ENCODE measurements at regions not wholly inside any gene's neighbourhood (a gene's known extent, or its start where the extent isn't known, plus 50 kb on each side); places are given as distances from the start of the nearest gene placed in this dataset.
A peak's percentile ranks its signal among the peaks of the same experiment; 100 is the strongest.
"Not testable (repeated sequence)": the region's sequence is repeated elsewhere in the genome, so short reads cannot be mapped to it uniquely, and the experiment has no call there.

- not testable (repeated sequence) for ATAC-seq
Measured at GRCh38 chr16:33583702-33584101, 124.3 kb downstream of the TP53TG3F start.

DNA sequence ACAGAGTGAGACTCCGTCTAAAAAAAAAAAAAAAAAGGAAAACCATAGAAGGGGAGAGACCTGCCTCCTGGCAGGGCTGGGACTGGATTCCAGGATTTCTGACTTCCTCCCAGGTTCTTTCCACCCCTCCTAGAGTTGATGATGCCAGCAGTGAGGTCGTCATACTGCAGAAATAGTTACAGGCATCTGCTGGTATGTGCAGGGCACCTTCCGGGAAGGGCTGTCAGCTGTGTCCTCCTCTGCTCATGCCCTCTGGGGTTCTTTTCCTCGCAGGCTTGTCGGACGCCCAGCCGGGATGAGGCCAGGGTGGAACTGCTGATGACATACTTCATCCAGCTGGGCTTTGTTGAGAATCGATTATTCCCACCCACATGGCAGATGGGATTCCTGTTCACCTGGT lies 129.2 kb downstream of the TP53TG3F start:
- ATAC-seq, result peak; percentile 21

- not testable (repeated sequence) for ATAC-seq
Measured at GRCh38 chr16:33593344-33593743, 133.9 kb downstream of the TP53TG3F start.

- ATAC-seq, result peak; percentile 15
Measured at GRCh38 chr16:33595074-33595473, 135.7 kb downstream of the TP53TG3F start.

DNA sequence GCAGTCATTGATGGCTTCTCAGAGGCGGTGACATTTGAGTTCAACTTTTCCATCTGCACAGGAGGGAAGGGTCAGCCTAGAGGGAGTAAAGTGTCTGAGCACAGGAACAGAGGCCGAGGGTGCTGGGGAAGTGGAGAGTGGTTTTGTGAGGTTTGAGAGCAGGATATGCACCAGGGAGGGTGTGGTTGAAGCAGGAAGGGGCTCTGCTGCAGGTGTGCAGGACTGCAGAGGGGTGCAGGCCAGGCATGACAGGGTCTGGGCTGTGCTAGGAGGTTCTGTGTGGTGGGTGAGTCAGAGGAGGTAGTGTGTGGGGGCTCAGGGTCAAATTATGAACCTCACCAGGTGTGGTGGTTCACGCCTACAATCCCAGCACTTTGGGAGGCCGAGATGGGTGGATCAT lies 141.6 kb downstream of the TP53TG3F start:
- peak; percentile 34 for ATAC-seq

DNA sequence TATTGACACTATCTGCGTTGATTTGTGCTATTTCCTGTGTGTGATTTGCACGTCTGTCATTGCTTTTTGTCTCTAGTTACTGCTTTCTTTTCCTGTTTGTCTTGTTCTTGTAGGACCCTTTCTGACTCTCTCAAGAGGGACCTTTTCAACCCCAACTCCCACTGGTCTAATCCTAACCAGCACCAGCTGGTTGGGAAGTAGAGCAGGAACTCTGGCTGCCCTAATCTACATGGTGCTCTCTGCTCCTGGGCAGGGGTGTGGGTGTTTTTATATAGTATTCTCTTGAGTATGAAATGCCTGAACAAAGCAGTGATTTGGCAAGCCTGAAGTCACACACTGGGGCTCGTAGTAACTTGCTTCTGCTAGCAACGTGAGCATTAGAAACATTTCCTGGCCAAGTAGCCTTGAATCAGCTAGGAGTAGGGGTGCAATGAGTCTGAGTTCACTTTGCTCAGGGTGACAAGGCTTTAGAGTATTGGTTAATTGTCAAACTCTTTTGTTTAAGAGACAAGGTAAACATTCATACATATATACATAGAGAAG lies 164.2 kb downstream of the TP53TG3F start:
- peak; percentile 79 for ATAC-seq

GRCh38 chr16:33628895-33629294 lies 169.5 kb downstream of the TP53TG3F start:
- ATAC-seq, result not testable (repeated sequence)

- peak; percentile 75 for ATAC-seq
Measured at GRCh38 chr16:33631713-33632112, 172.3 kb downstream of the TP53TG3F start.

DNA sequence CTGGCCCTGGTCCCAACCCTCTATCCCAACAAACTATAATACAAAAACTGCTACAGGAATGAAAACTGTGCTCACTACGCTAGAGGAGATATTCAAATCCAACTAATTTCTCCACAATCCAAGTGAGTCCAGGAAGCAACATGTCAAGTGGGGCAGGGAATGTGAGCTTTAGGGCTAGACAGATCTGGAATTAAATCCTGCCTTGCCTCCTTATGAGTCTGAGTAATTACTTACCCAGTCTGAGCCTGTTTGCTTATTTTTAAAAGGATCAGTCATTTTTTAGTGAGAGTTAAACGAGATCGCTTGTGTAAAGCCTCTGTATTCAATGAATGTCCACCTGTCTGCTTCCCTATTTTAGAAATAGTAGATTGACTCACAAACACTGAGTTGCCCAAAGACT lies 174.6 kb downstream of the TP53TG3F start:
- peak; percentile 82 for ATAC-seq

DNA sequence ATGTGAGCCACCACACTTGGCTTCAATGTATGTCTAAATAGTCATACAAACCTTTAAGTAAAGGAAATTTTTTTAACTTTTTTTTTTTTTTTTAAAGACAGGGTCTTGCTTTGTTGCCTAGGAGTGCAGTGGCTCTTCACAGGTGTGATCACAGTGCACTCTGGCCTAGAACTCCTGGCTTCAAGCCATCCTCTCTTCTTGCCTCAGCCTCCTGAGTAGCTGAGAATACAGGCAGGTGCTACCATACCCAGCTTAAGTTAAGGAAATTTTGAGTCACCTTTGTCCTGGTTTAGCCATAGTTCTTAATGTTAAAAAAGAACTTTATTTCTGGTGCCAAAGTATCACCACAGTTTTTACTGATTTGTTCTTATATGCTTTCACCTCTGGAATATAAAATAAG lies 177.3 kb downstream of the TP53TG3F start:
- not testable (repeated sequence) for ATAC-seq

- not testable (repeated sequence) for ATAC-seq
Measured at GRCh38 chr16:33643270-33643669, 183.9 kb downstream of the TP53TG3F start.

- not testable (repeated sequence) for ATAC-seq
Measured at GRCh38 chr16:33643698-33644381, 184.4 kb downstream of the TP53TG3F start.

- ATAC-seq, result peak; percentile 74
Measured at GRCh38 chr16:33646386-33646785, 187.0 kb downstream of the TP53TG3F start.

GRCh38 chr16:33655756-33656155 lies 196.3 kb downstream of the TP53TG3F start:
- ATAC-seq, result peak; percentile 26

DNA sequence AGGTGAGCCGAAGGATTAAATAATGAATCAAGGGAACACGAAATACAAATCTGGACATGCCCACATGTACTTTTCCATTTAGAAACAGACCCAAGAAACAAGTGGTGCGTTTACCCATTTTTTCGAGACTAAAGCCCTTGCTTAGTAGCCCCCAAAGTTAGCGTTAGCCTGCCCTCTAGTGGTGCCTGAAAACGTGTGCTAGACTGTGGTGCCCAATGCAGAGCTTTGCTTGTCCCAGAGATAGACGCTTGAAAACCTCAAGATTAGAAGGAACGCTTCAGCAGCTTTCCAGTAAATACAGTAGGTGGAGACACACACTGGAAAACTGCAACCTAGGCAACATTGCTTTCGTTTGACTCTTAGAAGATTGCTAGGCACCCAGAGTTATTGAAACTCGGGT lies 197.0 kb downstream of the TP53TG3F start:
- peak; percentile 96 for ATAC-seq

DNA sequence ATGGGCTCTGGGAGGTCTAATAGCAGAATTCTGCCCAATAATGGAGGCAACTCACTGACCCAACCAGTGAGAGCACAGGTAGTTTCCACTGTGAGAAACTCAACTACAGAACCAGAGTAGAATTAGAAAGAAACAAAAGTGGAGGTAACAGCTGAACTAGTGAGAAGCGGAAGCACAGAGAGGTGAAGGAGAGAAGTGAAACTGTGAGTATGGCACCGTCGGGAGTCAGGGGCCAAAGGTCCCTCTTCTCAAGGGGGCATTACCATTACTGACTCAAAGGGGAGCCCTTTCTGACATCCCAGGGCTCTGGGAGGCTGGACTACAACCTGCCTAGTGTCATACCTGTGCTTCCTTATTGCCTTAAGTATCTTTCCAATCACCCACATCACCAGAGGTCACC lies 198.3 kb downstream of the TP53TG3F start:
- not testable (repeated sequence) for ATAC-seq

DNA sequence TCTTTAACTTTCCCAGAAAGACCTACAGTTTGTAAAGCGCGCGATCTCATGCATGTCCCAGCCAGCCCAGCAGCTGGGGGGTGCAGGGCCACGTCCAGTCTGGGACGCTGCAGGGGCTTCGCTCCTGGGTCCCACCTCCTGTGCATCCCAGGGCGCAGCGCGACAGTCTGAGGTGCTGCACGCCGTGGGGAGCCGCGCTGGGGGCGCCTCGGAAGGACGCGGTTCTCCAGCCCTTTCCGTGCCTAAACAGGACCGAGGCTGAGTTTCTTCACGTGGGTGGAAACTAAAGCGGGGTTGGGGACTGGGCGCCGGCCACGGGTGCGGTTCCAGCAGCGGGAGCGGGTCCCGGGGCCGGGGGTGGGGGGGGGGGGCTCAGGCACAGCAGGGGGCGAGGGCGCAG lies 221.4 kb downstream of the TP53TG3F start:
- not testable (repeated sequence) for ATAC-seq

DNA sequence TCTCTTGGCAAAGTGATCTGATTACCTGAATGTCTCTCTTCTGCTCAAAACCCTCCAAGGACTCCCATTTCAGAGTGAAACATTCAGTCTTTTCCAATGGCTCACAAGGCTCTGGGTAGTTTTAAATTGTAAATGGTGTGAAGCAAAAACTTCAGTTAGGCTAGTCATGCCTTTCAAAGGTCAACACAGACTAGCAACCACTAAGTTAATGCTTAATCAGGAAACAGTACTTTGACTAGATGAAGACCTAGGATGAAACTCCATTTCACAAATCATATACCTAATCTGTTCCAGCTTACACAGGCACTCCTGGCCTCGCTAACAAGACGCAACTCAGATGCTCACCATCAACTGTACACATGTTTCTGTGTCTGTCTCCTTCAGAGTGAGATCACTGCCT lies 240.9 kb downstream of the TP53TG3F start:
- ATAC-seq, result not testable (repeated sequence)

DNA sequence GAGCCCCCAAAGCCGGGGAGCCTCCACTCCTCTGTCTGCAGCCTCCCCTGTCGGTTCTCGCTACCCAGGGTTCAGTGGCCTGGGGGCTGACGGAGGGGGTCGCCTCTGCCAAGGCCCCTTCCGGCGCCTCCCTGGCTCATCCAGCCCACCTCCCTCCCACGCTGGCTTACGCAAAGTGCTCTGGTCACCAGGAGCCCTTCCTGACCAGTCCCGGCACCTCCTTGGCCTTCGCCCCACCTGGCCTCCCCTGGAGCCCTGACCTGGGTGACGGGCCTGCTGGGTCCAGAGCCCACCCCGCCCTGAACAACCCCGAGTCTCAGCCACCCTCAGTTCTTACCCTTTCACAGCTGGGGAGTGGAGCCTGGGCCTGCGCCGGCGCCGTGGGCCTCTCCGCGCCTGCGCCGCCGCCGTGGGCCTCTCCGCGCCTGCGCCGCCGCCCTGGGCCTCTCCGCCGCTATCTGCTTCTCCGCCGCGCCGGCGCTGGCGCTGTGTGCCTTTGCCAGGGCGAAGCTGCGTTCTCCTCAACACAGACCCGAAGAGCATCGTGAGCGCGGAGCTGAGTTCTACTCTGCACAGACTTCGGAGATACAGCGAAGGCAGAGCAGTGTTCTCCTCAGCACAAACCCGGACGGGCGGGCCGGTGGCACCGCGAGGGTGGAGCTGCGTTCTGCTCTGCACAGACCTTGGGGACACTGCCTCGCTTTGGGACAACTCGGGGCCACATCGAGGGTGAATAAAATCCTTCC lies 247.6 kb downstream of the TP53TG3F start:
- not testable (repeated sequence) for ATAC-seq

DNA sequence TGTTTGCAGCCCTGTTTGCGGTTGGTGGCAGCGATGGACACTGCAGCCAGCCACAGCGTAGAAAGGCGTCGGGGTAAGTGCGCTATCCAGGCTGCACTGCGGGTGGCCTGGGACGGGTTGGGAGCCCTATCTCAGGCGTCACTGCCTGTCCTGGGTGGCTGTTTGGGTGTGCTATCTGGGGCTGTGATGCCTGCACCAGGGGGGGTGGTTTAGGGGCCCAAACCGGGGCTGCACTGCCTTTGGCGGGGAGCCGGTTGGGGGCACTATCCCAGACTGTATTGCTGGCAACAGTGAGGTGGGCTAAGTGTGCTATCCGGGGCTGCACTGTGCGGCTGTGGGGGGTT lies 248.2 kb downstream of the TP53TG3F start:
- not testable (repeated sequence) for ATAC-seq

DNA sequence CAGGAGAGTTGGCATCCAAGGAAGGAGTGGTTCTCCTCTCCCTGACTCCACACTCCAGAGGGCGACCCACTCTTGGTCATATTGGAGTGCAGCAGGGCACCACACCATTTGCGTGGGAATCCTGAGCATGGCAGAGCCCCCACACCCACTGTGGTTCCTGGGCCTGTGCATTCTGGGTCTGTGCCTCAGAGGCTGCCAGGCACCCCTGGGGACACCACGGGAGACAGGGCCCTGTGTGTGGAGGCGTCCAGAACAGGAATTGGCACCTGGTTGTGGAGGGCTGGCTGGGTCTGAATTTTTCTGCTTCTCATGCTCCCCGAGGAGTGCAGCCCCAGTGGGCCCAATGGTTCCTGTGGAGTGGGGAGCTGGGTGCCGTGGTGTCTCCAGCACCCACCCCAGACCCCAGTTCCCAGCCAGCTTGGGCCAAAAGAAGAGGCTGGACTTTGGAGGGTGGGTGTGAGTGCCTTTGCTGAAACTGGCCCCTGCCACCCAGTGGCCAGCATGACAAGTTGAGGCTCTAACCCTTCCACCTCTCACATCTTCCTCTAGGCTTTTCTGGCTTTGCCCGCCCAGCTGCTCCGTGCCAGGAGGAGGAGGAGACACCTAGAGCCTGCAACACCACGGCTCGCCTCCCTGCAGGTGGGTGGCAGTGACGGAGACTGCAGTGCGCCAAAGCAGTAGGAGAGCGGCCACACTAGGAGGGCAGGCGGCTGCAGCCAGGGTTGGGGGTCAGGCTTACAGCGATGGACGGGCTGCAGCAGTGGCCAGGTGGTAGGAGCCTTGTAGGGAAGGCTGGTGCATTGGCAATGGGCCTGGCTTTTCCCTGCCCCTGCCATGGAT lies 250.7 kb downstream of the TP53TG3F start:
- not testable (repeated sequence) for ATAC-seq

DNA sequence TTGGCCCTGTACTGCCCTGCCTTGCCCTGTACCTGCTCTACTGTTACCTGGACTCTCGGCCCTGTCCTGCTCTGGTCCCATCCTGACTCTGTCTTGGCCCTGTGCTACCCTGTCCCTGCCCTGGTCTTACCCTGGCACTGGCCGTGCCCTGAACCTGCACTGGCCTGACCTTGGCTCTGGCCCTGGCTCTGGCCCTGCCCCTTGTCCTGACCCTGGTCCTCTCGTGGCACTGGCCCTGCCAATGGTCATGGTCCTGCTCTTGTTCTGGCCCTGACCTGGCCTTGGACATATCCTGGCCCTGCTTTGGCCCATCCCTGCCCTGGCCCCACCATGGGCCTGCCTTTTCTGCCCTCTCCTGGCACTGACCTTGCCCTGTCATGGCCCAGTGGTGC lies 251.3 kb downstream of the TP53TG3F start:
- not testable (repeated sequence) for ATAC-seq

GRCh38 chr16:33711616-33712015 lies 252.2 kb downstream of the TP53TG3F start:
- not testable (repeated sequence) for ATAC-seq

Data from esophagus mucosa (tissue), 1 donor.